ENCODE measurements at regions not wholly inside any gene's neighbourhood (a gene's known extent, or its start where the extent isn't known, plus 50 kb on each side); places are given as distances from the start of the nearest gene placed in this dataset.

- TF ChIP-seq CTCF (IDR thresholded peaks at IDR 0.05) (no peak), EZH2 (IDR thresholded peaks at IDR 0.05) (no peak)
Measured at GRCh38 chr19:40932008-40932959, 50.3 kb upstream of the CYP2A7 start.
